Stimulated activated CD4-positive, alpha-beta T cell treated with anti-CD3 and anti-CD28 coated beads, Interleukin-1b, Interleukin-23, amount 100 ng/mL, for 48 hours (primary cell): ENCODE measurements at regions not wholly inside any gene's neighbourhood (a gene's known extent, or its start where the extent isn't known, plus 50 kb on each side); places are given as distances from the start of the nearest gene placed in this dataset.

ENCODE experiments used
- DNase-seq: peaks from one replicate; pipeline ENCODE4 v3.0.0-alpha.2; 2020

- DNase-seq = no peak
Observed at GRCh38 chr2:120867290-120868241, 131.9 kb downstream of the GLI2 start.

- DNase-seq = no peak
Observed at GRCh38 chr2:120868366-120868765, 132.7 kb downstream of the GLI2 start.

DNA sequence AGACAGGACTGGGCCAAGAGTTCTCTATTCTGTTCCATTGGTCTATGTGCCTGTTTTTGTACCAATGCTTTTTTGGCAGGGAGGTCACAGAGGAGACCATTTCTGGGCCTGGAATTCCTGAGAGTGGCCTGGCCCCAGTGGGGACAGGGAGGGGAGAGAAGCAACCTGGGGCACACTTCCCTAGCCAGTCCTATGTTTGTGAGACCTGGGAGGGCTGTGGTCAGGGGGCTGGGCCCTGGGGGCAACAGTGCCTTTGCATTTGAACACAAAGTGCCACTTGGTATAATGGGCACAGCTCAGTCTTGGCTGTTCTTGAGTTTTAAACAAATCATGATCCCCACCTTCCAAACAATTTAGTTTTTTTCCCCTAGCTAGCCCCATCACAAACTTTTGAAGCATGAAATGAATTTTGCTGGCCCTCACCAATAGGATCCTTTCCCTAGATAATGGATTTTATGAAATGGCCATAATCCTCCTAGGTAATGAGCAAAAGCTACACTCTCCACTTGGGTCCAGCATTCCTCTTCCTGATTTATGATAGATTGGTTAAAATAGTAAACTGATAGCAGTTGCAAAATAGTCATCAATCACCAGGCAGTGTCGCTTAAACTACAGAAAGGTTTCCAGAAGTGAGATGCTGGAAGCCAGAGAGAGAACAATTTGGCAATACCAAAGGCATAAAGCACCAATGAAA is 133.5 kb downstream of the GLI2 start:
- no peak for DNase-seq

- DNase-seq = no peak
Observed at GRCh38 chr2:120869730-120870466, 134.2 kb downstream of the GLI2 start.

DNA sequence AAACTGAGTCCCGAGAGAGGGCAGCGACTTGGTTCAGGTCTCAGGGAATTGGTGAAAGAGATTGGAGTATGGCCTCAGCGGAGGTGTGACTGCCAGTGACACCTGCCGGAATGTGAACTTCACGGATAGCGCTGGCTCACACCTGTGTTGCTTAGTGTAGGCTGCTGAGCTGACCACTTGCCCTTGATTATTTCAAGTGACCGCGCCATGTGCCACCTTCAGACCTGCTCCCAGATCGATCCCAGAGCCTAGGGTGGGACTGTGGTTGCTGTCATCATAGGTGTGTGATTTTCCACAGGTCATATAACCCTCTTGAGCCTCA is 134.8 kb downstream of the GLI2 start:
- no peak for DNase-seq

- DNase-seq = no peak
Observed at GRCh38 chr2:120871016-120871635, 135.5 kb downstream of the GLI2 start.

- DNase-seq = no peak
Observed at GRCh38 chr2:120871881-120872620, 136.4 kb downstream of the GLI2 start.

- DNase-seq = no peak
Observed at GRCh38 chr2:120873958-120874887, 138.6 kb downstream of the GLI2 start.

DNA sequence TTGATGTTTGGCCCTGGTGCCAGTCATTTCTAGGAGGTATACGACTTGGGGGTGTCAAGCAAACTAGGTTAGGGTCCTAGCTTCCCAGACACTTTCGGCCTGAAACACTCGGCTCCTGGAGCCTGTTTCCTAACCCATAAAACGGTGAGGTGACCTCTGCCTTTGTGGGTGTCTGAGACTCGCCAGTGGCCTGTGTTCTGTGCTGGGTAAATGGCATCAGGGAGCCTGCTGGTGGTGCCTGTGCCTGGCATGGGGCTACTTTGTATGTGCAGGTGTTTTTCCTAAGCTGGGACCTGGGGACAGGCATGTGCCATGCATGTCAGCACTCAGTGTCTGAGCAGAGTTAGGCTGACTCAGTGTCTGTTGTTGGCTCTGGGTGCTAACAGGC is 139.2 kb downstream of the GLI2 start:
- no peak for DNase-seq

DNA sequence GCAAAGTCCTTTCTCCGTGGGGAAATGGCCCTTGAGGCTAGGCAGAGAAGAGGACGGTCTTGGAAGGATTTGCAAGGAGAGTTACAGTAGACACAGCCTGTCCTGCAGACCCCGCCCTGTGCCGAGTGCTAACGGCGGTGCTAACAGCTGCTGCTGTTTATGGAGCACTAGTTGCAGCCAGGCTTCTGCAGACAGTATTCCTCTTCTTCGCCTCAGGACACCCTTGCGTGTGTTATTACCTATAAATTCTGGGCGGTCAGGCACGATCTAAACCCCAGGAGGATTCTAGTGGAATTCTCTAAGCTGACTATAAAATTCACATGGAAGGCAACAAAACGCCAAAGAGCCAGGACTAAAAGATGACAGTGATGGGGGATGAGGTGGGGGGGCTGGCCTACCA is 139.8 kb downstream of the GLI2 start:
- no peak for DNase-seq

DNA sequence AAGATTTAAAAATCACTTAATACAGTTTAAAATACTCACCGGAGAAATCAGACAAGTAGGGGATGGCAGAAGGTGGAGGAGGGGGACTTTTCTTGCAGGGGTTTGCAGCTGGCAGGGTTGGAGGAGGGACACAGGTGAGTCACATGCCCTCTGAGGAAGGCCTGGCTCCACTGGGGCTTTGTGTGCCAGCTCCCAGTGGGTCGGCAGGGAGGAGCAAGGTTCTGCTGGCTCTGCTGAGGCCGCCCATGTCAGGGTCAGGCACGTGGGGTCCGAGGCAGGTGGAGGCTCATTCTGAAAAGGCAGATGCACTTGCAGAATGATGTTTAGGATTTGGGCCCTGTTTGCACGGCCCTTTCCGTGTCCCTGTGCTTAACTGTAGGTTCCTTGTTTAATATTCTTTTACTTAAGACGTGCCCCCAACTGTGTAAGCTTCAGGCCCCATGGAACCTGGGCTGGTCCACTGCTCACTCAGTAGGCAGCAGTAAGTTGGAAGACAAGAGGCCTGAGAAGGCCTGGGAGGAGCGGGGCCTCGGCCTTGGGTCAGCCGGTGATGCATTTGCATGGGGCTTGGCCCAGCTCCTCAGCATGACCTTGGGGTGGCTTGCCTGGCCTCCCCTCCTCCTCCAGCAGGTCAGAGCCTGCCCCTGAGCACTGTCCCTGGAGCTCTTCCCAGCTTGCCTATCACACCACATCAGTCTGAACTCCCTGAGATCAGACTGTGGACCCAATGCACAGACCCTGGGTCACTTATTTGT is 141.0 kb downstream of the GLI2 start:
- DNase-seq = no peak

- DNase-seq = no peak
Observed at GRCh38 chr2:120877409-120877808, 141.7 kb downstream of the GLI2 start.

- DNase-seq = no peak
Observed at GRCh38 chr2:120878970-120879369, 143.3 kb downstream of the GLI2 start.

DNA sequence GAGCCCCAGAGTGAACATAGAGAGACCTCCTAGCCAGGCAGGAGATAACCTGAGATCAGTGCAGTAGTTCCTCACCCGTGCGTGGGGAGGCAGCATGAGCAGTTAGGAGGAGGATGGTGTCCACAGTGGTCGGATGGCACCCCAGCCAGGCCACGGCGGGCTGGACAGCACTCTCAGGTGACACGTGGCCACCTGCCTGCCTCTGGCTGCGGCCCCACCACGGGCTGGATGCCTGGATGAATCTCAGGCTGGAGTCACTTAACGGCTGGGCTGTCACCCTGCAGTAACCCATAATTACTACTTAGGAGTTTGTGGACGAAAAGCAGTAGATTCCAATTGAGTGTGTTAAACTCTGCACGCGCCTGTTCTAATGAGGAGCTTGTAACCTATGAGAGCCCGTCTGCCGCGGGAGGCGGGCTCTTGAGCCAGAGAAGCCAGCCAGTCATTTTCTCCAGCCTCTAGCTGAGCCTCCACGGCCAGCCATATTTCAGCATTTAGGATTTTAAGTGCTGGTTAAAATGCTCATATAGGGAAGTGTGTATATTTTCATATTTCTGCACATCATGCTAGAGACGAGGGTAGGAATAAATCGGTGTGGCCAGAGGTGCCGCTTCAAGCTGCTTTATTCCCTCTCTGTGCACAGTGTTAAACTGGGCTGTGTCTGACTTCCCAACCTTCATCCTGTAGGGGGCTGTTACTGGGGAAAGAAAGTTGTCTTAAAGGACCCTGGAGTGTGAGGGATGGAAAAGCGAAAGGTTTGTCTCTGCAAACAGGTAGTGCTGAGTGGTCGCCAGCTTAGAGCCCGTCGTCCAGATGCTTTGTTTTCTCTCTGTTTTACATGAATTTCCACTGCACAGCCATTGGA is 144.0 kb downstream of the GLI2 start:
- DNase-seq = no peak

DNA sequence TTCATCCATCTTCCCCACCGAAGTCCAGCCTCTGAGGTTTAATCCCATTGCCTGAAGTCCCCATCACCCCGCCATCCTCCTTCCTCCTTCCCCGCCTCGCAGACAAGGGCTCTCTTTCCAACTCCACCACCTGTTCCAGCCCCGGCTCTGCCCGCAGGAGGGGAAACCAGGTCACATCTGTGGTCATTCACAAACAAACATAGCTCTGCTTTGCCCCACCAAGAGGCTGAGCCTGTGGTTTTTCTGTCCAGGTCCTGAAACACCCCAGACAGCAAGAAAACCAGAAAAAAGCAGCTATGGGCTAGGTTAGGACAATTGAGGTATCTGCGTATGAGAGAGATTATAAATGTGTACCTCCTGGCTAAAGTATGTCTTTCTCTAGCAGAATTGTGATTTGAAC is 144.7 kb downstream of the GLI2 start:
- no peak for DNase-seq

DNA sequence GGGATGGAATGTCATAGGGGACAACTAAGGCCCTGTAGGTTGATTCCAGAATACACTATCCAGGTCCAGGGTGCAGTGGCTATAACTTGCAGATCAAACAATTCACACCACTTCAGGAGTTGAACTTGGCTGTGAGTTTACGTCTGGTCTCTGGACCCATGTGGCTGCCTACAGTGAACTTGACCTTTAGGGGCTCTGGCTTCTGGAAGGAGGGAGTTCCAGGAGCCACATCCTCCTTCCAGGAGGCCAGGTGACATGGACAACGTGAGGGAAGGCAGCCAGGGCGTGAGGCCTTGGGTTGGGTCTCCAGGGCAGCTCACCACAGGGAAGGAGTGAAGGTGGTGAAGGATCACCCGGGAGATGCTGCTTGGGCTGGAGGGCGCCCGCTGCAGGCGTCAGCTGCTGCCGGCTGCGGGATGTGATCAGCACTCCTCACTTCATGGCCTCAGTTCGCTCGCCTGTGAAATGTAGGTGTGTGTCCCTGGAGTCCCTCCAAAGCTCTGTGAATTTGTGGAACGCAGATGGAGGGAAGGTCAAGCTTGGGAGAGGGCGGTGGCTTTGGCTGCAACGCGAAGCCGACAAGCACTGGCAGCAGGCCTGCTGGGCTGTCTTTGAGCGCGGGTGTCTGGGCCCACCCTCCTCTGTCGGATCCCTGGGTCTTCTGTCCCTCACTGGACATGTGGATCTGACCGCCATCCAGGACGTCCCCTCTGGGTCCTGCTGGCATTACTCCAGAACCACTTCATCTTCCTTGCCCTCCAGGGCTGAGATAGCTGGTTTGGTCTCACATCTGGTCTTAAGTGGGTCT is 146.5 kb downstream of the GLI2 start:
- no peak for DNase-seq

- no peak for DNase-seq
Observed at GRCh38 chr2:120883607-120884440, 148.2 kb downstream of the GLI2 start.
